ENCODE measurements at regions not wholly inside any gene's neighbourhood (a gene's known extent, or its start where the extent isn't known, plus 50 kb on each side); places are given as distances from the start of the nearest gene placed in this dataset.

GRCh38 chr1:95806171-95806570 lies 572.2 kb downstream of the RWDD3 start:
- Histone ChIP-seq H3K9ac (ENCODE audit: low read length) (no peak overlapping the region), H3K27ac (ENCODE audit: low read length) (no peak overlapping the region), H3K4me3 (ENCODE audit: low read length) (no peak overlapping the region), H3K27me3 (ENCODE audit: control insufficient read depth, insufficient read depth, low read length) (no peaks in the 10 kb centered on the region), H3K36me3 (ENCODE audit: control insufficient read depth, low read depth, low read length) (no peaks in the 10 kb centered on the region), H3K9me3 (ENCODE audit: control insufficient read depth, low read depth, low read length) (no peaks in the 10 kb centered on the region), H3K4me1 (ENCODE audit: control insufficient read depth, low read depth, low read length) (peaks cover 7% of the 10 kb centered on the region)

- Histone ChIP-seq H3K9ac (ENCODE audit: low read length) (no peak overlapping the region), H3K27ac (ENCODE audit: low read length) (no peak overlapping the region), H3K27me3 (ENCODE audit: control insufficient read depth, insufficient read depth, low read length) (no peaks in the 10 kb centered on the region), H3K36me3 (ENCODE audit: control insufficient read depth, low read depth, low read length) (no peaks in the 10 kb centered on the region), H3K4me3 (ENCODE audit: low read length) (no peak overlapping the region), H3K9me3 (ENCODE audit: control insufficient read depth, low read depth, low read length) (no peaks in the 10 kb centered on the region), H3K4me1 (ENCODE audit: control insufficient read depth, low read depth, low read length) (peaks cover 9% of the 10 kb centered on the region)
Measured at GRCh38 chr1:95809391-95809790, 575.4 kb downstream of the RWDD3 start.

GRCh38 chr1:95815511-95815910 lies 581.5 kb downstream of the RWDD3 start:
- no peaks in the 10 kb centered on the region for H3K9me3 ChIP-seq (ENCODE audit: control insufficient read depth, low read depth, low read length)
- no peak overlapping the region for H3K9ac ChIP-seq (ENCODE audit: low read length)

GRCh38 chr1:95829556-95829955 lies 595.5 kb downstream of the RWDD3 start:
- Histone ChIP-seq H3K36me3 (ENCODE audit: control insufficient read depth, low read depth, low read length) (no peaks in the 10 kb centered on the region), H3K9ac (ENCODE audit: low read length) (no peak overlapping the region), H3K27ac (ENCODE audit: low read length) (no peak overlapping the region), H3K4me1 (ENCODE audit: control insufficient read depth, low read depth, low read length) (peaks cover 7% of the 10 kb centered on the region), H3K27me3 (ENCODE audit: control insufficient read depth, insufficient read depth, low read length) (no peaks in the 10 kb centered on the region), H3K4me3 (ENCODE audit: low read length) (no peak overlapping the region), H3K9me3 (ENCODE audit: control insufficient read depth, low read depth, low read length) (no peaks in the 10 kb centered on the region)

More at GRCh38 chr1:95815511-95815910, 581.5 kb downstream of the RWDD3 start:
- Histone ChIP-seq H3K36me3 (ENCODE audit: control insufficient read depth, low read depth, low read length) (no peaks in the 10 kb centered on the region), H3K4me3 (ENCODE audit: low read length) (no peak overlapping the region), H3K4me1 (ENCODE audit: control insufficient read depth, low read depth, low read length) (peaks cover 8% of the 10 kb centered on the region), H3K27me3 (ENCODE audit: control insufficient read depth, insufficient read depth, low read length) (no peaks in the 10 kb centered on the region), H3K27ac (ENCODE audit: low read length) (no peak overlapping the region)

DNA sequence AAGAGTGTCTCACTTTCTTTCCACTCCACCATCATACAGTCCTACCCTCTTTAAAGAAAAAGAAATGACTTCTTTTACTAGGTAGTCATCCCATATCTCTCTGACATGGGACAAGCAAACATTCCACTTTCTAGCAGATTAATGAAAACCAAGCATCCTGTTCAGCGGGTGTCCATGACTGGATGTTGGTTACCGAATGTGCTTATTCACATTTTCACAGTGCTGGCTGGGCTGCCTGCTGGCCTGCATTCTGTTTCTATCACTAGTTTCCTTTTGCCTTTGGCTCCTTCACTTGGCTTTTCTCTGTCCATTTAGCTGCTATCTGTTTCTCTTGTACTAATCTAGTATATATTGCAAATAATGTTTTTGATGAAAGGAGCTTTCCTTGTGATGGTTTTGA lies 598.4 kb downstream of the RWDD3 start:
- Histone ChIP-seq H3K4me3 (ENCODE audit: low read length) (no peak overlapping the region), H3K9me3 (ENCODE audit: control insufficient read depth, low read depth, low read length) (peaks cover 4% of the 10 kb centered on the region), H3K4me1 (ENCODE audit: control insufficient read depth, low read depth, low read length) (peaks cover 7% of the 10 kb centered on the region), H3K36me3 (ENCODE audit: control insufficient read depth, low read depth, low read length) (no peaks in the 10 kb centered on the region), H3K9ac (ENCODE audit: low read length) (no peak overlapping the region), H3K27ac (ENCODE audit: low read length) (no peak overlapping the region), H3K27me3 (ENCODE audit: control insufficient read depth, insufficient read depth, low read length) (no peaks in the 10 kb centered on the region)

GRCh38 chr1:95849439-95849838 lies 615.4 kb downstream of the RWDD3 start:
- Histone ChIP-seq H3K27me3 (ENCODE audit: control insufficient read depth, insufficient read depth, low read length) (no peaks in the 10 kb centered on the region), H3K36me3 (ENCODE audit: control insufficient read depth, low read depth, low read length) (no peaks in the 10 kb centered on the region), H3K4me1 (ENCODE audit: control insufficient read depth, low read depth, low read length) (no peaks in the 10 kb centered on the region), H3K4me3 (ENCODE audit: low read length) (no peak overlapping the region), H3K27ac (ENCODE audit: low read length) (no peak overlapping the region), H3K9me3 (ENCODE audit: control insufficient read depth, low read depth, low read length) (no peaks in the 10 kb centered on the region), H3K9ac (ENCODE audit: low read length) (no peak overlapping the region)

DNA sequence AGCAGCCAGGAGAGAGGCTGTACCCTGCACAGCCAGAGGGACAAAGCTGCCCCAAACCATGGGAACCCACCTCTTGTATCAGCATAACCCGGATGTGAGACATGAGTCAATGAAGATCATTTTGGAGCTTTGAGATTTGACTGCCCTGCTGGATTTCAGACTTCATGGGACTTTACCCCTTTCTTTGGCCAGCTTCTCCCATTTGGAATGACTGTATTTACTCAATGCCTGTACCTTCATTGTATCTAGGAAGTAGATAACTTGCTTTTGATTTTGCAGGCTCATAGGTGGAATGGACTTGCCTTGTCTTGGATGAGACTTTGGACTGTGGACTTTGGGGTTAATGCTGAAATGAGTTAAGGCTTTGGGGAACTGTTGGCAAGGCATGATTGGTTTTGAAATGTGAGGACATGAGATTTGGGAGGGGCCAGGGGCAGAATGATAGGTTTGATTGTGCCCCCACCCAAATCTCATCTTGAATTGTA lies 616.2 kb downstream of the RWDD3 start:
- Histone ChIP-seq H3K4me1 (ENCODE audit: control insufficient read depth, low read depth, low read length) (no peaks in the 10 kb centered on the region), H3K36me3 (ENCODE audit: control insufficient read depth, low read depth, low read length) (no peaks in the 10 kb centered on the region), H3K9ac (ENCODE audit: low read length) (no peak overlapping the region), H3K9me3 (ENCODE audit: control insufficient read depth, low read depth, low read length) (no peaks in the 10 kb centered on the region), H3K27ac (ENCODE audit: low read length) (no peak overlapping the region), H3K4me3 (ENCODE audit: low read length) (no peak overlapping the region), H3K27me3 (ENCODE audit: control insufficient read depth, insufficient read depth, low read length) (no peaks in the 10 kb centered on the region)

DNA sequence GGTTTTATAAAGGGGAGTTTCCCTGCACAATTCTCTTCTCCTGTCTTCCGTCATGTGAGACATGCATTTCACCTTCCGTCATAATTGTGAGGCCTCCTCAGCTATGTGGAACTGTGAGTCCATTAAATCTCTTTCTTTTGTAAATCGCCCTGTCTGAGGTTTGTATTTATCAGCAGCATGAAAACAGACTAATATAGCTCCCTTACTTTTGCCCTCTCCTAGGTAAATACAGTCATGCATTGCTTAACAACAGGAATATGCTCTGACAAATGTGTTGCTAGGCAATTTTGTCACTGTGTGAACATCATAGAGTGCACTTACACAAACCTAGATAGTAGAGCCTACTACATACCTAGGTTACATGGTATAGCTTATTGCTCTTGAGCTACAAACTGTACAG lies 616.8 kb downstream of the RWDD3 start:
- no peaks in the 10 kb centered on the region for H3K4me1 ChIP-seq (ENCODE audit: control insufficient read depth, low read depth, low read length)
- H3K9me3 ChIP-seq (ENCODE audit: control insufficient read depth, low read depth, low read length): no peaks in the 10 kb centered on the region
- no peak overlapping the region for H3K4me3 ChIP-seq (ENCODE audit: low read length)
- no peak overlapping the region for H3K9ac ChIP-seq (ENCODE audit: low read length)
- H3K27ac ChIP-seq (ENCODE audit: low read length): no peak overlapping the region
- no peaks in the 10 kb centered on the region for H3K36me3 ChIP-seq (ENCODE audit: control insufficient read depth, low read depth, low read length)
- no peaks in the 10 kb centered on the region for H3K27me3 ChIP-seq (ENCODE audit: control insufficient read depth, insufficient read depth, low read length)

- Histone ChIP-seq H3K9me3 (ENCODE audit: control insufficient read depth, low read depth, low read length) (no peaks in the 10 kb centered on the region), H3K4me1 (ENCODE audit: control insufficient read depth, low read depth, low read length) (no peaks in the 10 kb centered on the region), H3K36me3 (ENCODE audit: control insufficient read depth, low read depth, low read length) (no peaks in the 10 kb centered on the region), H3K27ac (ENCODE audit: low read length) (no peak overlapping the region), H3K9ac (ENCODE audit: low read length) (no peak overlapping the region), H3K27me3 (ENCODE audit: control insufficient read depth, insufficient read depth, low read length) (no peaks in the 10 kb centered on the region), H3K4me3 (ENCODE audit: low read length) (no peak overlapping the region)
Measured at GRCh38 chr1:95852483-95853070, 618.6 kb downstream of the RWDD3 start.

DNA sequence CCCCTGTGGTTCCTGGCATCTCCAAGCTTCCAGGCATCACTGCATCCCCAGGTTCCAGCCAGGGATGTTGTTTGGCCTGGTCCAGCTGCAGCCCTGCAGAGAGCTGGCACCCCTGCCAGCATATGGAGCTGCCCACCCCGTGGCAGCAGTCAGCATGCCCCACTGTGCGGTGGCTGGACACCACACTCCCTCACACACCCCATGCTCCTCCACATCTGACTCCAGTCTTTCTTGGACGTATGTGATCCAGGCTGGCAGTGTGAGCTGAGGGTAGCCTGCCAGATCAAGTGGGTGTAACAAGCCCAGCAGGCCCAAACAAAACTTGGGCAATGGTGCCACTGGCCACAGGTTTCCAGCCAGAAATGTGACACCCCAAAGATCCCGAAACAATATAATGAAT lies 620.4 kb downstream of the RWDD3 start:
- Histone ChIP-seq H3K27me3 (ENCODE audit: control insufficient read depth, insufficient read depth, low read length) (no peaks in the 10 kb centered on the region), H3K36me3 (ENCODE audit: control insufficient read depth, low read depth, low read length) (no peaks in the 10 kb centered on the region), H3K9me3 (ENCODE audit: control insufficient read depth, low read depth, low read length) (no peaks in the 10 kb centered on the region), H3K9ac (ENCODE audit: low read length) (no peak overlapping the region), H3K4me1 (ENCODE audit: control insufficient read depth, low read depth, low read length) (no peaks in the 10 kb centered on the region), H3K27ac (ENCODE audit: low read length) (no peak overlapping the region), H3K4me3 (ENCODE audit: low read length) (no peak overlapping the region)

DNA sequence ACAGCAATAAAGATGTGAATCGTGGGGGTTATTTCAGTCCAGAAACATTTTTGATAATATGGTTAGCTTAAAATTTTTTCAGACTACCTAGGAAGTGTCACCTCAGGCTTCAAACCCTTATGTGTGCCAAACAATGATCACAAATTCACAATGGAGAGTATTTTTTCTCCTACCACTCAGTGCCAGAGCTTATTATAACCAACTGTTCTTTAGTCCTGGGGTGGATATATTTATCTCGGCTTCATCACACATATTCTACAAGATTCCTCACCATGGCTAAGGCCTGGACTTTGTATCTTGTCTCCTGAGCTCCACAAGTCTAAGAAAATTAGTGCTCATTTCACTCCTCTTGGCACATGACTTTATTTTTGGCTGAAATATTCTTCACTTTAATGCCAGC lies 629.1 kb downstream of the RWDD3 start:
- Histone ChIP-seq H3K27ac (ENCODE audit: low read length) (no peak overlapping the region), H3K9me3 (ENCODE audit: control insufficient read depth, low read depth, low read length) (no peaks in the 10 kb centered on the region), H3K9ac (ENCODE audit: low read length) (no peak overlapping the region), H3K27me3 (ENCODE audit: control insufficient read depth, insufficient read depth, low read length) (no peaks in the 10 kb centered on the region), H3K4me3 (ENCODE audit: low read length) (no peak overlapping the region), H3K4me1 (ENCODE audit: control insufficient read depth, low read depth, low read length) (no peaks in the 10 kb centered on the region), H3K36me3 (ENCODE audit: control insufficient read depth, low read depth, low read length) (no peaks in the 10 kb centered on the region)

DNA sequence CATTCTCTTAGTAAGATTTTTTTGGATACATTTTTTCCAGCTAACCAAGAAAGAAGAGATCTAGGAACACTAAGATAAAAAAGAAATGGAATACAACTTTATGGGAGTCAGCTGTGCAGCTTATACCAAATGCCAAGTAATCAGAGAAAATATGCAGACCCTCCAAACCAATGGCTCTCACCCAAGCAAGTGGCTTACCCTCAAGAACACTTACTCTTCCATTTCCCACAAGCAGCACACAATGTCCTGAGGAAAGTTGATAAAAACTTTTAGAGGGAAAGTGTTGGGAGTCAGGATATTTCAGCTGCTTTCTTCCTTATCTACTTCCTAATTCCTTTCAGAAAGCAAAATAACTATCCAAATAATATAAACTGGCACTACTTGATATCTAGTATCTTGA lies 631.8 kb downstream of the RWDD3 start:
- H3K4me3 ChIP-seq (ENCODE audit: low read length): no peak overlapping the region
- no peak overlapping the region for H3K27ac ChIP-seq (ENCODE audit: low read length)
- no peaks in the 10 kb centered on the region for H3K27me3 ChIP-seq (ENCODE audit: control insufficient read depth, insufficient read depth, low read length)
- no peaks in the 10 kb centered on the region for H3K36me3 ChIP-seq (ENCODE audit: control insufficient read depth, low read depth, low read length)
- no peaks in the 10 kb centered on the region for H3K9me3 ChIP-seq (ENCODE audit: control insufficient read depth, low read depth, low read length)
- no peak overlapping the region for H3K9ac ChIP-seq (ENCODE audit: low read length)
- no peaks in the 10 kb centered on the region for H3K4me1 ChIP-seq (ENCODE audit: control insufficient read depth, low read depth, low read length)

Measured in iPS-18a (cell line).